HG02938 (cell line): ENCODE measurements at regions not wholly inside any gene's neighbourhood (a gene's known extent, or its start where the extent isn't known, plus 50 kb on each side); places are given as distances from the start of the nearest gene placed in this dataset.

Source experiments
- ATAC-seq: cut with Tn5 transposase; IDR thresholded peaks from one replicate; pipeline ENCODE4 v1.9.1; 2021; ENCODE audit warnings: mild to moderate bottlenecking, moderate library complexity; ENCODE audit not compliant: unreplicated experiment

DNA sequence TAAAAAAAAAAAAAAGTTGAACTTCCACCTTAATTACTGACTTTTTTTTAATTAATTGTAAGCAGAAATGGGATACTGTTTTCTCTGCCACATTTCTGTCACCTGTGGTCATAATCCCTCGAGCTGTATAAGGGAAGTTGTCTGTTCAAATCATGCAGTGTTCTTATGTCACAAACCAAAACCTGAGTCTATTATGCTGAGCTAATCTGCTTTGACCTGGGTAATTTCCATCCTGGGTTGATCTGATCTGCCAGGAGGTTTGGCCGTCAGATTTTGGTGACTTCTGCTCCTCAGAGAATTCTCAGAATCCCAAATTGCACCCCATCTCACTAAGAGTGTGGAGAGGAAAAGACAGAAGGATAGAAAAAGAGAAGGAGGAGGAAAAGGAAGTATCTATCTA is 683.1 kb downstream of the KCTD8 start:
- no peak for ATAC-seq

DNA sequence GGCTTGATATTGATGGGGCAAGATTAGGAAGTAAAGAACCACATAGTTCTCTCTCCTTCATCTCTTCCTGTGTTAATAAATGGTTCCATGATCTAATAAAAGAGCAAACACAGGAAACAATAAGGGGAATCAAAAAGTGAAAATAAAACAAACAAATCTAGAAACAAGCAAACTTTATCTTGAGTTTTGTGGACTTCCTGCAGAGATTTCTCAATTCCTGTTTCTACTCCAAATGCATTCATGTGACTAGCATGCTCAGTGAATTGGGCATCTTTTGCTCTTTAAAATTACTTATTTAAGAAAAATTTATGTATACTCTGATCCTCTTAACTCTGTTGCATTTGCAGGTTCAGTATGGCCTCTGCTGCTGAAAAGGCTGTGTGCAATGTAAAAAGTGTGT is 682.0 kb downstream of the KCTD8 start:
- no peak for ATAC-seq

DNA sequence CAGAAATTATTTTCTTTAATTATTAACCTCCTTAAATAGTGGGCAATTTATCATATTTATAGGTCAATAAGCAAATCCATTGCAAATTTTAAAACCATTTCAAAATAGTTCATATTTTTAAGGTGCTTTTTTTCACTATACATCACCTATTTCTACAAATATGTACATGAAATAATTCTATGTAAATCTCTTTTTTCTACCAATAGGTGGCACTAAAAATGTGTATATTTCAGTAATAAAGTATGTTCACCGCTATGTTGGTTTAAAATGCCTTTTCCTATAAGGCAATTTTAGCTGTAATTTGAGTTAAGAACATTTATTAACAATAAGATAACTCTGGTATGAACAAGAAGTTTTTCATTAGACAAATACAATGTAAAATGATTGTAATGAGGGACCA is 672.2 kb downstream of the KCTD8 start:
- ATAC-seq, result no peak

DNA sequence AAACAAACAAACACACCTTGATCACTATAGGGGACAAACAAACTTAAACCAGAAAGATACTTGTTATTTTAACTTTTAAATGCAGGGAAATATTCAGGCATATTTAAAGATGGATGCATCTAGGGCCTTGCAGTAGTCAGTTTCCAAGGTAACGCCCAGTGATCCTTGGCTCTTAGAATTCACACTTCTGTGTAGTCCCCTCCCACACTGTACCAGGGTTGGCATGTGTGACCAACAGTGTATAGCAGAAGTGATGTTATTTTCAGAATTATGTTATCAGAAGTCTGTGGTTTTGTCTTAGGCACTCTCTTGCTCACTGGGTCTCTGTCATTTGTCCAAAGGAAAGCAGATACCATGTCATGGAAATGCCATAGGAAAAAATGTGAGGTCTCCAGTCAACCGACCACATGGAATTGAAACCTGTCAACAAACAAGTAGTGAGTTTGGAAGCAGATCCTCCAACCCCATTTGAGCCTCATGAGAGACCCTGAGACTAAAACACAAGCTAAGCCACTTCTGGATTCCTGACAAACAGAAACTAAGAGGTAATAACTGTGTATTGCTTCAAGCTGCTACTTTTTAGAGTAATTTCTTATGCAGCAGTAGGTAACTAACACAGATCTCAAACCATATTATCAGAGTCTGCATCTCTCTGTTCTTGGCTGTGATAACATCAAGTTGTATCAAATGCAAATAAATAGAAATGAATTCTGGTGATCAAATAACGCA is 670.3 kb downstream of the KCTD8 start:
- ATAC-seq, result peak; percentile 53

DNA sequence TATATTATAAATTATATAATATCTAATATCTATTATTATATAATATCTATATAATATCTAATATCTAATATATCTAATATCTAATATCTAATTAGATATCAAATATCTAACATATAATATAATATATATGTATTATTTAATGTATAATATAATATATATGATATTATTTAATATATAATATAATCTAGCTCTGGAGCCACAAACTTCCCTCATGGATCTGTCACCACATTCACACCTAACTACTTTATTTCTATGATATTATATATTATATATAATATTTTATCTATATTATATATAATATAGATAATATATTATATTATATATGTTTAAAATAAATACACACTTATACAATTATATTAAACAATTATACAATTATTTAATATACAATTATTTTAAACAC is 667.5 kb downstream of the KCTD8 start:
- ATAC-seq, result no peak

DNA sequence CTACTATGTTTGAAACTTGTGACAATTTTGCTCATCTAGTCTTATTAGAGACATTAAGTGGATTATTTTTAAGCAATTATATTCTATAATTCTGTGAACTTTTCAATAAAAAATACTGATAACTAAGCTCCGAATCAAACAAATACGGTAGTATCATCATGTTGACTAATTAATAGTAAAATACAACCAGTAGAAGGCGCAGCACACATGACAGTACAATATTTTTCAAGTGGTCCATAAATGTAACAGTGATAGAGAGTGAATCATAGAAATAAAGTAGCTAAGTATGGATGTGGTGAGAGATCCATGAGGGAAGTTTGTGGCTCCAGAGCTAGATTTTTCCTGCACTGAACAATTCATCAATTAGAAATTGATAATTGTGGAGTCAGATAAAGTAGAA is 666.2 kb downstream of the KCTD8 start:
- no peak for ATAC-seq

DNA sequence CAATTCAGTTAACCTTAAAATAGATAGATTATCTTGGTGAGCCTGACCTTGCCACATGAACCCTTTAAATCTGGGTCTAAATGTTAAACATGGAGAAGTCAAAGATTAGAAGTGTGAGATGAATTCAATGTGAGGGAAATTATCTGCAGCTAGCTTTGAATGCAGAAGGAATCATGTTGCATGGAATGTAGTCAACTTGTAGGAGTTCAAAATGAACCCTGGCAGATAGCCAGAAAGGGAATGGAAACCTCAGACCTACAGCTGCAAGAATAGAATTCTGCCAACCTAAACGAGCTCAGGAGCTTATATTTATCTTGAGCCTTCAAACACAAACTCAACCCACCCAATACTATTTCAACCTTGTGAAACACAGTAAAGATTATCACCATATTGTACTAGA is 632.5 kb downstream of the KCTD8 start:
- no peak for ATAC-seq

DNA sequence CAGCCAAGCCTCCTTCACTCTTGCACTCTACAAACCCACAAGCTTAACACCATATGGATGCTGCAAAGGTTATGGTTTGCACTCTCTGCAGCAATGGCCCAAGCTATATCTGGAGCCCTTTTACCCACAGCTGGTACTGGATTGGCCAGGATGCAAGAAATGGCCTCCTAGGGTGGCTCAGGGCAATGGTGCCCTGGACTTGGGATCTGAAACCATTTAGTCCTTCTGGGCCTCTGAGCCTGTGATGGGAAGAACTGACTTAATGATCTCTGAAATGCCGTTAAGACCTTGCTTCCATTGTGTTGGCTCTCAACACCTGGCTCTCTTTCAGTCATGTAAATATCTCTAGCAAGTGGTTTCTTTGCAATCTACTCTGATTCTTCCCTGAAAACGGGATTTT is 626.0 kb downstream of the KCTD8 start:
- ATAC-seq, result no peak

DNA sequence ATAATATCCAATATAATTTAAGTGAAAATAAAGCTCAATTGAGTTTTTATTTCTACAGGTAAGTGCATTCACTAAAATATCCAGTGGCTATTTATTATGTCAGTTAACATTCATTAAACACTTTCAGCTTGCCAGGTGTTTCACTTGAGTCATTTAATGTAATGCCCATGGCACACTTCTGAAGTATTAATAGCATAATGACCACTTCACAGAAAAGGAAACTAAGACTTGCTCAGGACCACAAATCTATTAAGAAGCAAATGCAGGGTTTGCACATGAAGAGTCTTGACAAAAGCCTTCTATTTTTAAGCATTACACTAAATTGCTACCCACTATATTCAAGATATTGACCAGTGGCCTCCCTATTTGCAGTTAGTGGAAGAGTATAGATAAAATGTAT is 612.7 kb downstream of the KCTD8 start:
- ATAC-seq, result no peak

DNA sequence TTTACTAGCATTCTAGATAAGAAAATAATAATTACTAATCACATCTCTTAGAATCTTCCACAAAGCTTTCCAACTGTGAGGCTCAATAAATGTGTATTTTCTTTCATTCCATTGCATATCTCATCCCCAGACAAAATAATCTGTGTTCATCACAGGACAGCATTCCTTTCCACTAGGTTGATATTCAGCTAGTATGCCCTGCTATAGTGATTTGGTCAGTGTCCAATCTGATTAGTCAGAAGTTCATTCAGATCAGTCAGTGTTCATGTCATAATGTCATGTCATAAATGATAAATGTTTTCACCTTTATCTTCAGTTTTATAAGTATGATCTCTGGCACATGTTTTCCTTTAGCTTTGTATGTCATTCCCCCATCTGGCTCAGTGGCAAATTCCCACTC is 611.4 kb downstream of the KCTD8 start:
- no peak for ATAC-seq

DNA sequence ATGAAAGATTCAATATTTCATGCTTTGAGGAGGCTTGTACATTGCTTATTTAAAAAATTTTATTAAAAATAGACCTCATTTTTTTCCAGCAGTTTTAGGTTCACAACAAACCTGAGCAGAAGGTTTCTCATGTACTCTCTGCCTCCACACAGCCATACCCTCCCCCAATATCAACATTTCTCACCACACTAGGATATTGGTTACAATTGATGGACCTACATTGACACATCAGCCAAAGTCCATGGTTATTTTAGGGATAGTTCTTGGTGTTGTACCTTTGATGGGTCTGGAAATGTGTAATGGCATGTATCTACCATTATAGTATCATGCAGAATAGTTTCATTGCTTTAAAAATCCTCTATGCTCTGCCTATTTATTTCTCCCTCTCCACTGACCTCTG is 611.0 kb downstream of the KCTD8 start:
- ATAC-seq, result no peak

DNA sequence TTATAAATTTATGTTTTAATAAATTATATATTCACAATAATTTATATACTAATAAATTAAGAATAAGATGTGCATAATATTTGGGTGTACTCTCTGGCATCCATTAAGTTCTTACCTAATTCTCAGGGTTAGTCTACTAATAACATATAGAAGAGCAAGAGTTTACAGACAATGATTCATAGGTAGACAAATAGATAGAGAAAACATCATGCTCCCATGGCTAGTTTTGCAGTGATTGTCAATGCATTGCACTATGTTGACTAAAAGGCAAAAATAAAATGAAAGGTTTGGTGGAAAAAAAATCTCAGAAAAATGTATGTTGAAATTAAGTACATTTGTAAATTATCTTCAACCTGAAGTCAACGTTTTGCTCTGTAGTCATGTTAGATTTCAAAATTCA is 606.0 kb downstream of the KCTD8 start:
- no peak for ATAC-seq

DNA sequence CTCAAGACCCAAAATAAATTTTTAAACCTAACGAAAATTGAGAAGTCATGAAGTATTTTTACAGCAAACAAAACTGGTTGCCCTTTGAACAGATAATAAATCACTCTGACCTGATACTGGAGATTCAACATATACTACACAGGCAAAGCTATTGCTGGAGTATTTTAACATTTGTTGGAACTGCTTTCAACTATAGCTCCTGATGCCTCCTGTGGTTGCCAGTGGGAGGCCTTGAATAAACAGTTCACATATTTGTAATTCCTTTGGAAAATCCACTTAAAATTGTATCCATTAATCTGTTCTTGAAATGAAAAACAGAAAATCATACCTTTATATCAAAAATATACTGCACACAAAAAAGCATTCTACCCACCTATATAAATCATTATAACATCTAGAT is 605.1 kb downstream of the KCTD8 start:
- no peak for ATAC-seq

DNA sequence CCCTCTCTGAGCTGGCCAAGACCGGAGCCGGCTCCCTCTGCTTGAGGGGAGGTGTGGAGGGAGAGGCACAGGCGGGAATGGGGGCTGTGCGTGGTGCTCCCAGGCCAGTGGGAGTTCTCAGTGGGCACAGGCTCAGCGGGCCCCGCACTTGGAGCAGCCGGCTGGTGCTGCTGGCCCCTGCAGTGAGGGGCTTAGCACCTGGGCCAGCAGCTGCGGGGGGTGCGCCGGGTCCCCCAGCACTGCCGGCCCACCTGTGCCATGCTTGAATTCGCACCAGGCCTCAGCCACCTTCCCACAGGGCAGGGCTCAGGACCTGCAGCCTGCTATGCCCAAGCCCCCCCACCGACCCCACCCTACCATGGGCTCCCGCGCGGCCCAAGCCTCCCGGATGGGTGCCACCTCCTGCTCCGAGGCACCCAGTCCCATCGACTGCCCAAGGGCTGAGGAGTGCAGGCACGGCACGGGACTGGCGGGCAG is 602.5 kb downstream of the KCTD8 start:
- ATAC-seq, result no peak

DNA sequence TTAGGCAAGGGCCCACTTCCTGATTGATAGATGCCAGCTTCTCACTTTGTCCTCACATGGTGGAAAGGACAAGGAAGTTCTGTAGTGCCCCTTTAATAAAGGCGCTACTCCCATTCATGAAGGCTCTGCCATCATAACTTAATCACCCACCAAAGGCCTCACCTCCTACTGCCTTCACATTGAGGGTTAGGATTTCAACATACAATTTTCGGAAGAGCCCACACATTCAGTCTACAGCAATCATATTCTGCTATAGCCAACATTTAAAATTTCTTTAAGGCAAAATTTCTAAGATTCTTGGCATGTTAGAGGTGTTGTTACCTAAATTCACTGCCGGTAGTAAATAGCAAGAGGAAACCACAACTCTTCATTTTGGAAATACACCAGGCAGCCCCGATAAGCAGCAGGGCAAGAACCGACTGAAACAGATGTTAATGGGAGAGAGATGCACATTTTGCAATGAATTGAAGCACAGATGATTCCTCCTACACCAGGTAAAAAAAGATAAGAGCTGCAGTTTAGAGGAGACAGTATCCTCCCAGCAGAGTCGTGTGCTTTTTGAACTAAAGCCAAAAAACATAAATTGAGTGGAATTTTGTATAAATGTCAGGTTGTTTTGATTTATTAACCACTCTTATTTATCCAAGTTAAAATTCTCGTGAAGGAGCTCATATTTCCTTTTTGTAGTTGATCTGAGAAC is 594.9 kb downstream of the KCTD8 start:
- ATAC-seq, result no peak

DNA sequence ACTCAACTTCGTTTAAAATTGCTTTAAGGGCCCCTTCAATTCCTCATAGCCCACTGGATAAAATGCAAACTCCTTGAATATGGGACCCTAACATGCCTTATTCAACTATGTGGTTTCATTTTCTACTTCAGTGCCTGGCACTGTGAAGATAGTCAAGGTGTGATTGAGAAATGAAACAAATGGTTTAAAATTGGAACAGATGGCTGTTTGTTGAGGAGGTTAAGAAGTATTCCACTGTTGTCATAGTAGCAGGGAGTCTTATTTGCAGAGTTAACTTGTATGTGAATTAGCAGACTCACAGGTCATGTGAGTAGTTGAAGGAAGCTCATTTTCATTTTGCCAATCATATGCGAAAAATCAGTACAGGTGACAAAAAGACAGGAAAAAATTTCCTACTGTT is 593.3 kb downstream of the KCTD8 start:
- ATAC-seq, result no peak

DNA sequence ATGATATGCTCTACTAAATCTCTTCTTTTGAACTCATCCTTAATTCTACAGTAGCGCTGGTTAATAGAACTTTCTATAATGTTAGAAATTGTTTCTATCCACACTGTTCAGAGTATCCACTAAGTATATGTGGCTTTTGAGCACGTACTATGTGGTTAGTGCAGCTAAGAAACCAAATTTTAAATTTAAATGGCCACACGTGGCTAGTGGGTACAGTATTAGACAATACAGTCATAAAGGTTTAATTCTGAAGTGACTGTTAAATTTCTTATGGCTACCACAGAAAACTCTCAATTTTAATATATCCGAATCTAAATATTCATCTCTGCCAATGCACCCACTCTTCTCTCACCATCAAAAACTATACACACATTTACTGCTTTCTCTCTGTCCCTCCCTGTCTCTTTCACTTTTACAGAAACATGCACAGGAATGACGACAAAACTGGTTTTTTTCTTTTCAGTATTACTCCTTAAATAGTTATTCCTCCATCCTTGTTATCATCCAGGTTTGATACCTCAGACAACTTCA is 583.9 kb downstream of the KCTD8 start:
- ATAC-seq, result no peak

DNA sequence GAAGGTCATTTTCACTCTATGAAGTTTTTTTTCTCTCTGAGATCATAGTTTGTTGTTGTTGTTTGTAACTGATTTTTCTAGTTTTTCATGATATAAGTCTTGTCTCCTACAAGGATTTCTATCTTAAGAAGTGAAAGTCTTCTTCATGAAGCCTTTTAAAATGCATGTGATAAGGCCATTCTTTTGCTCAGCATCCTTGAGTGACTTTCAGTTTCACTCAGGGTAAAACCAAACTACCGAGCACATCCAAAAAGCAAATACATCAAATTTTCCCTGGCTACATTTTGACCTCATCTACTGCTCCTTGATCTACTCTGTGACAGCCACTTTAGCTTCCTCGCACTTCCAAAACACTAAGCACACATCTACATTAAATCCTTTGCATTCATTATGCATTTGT is 580.7 kb downstream of the KCTD8 start:
- no peak for ATAC-seq

DNA sequence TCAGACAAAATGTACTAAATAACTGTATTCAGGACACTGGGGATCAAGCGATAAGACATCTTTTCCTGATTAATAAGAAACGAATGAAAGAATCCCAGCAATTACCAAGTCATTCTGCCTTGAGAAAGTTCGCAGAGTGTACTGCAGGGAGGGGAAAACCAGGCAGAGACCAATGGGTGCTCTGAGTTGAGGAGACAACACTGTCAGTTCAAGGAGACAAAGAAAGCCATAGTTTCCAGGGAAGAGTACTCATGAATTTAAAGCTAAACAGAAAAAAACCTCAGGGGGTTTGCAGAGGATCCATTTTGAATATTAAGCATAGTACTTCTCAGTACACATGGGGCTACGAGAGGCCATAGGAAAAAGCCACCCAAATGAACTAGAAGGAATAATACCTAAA is 573.0 kb downstream of the KCTD8 start:
- ATAC-seq, result no peak

DNA sequence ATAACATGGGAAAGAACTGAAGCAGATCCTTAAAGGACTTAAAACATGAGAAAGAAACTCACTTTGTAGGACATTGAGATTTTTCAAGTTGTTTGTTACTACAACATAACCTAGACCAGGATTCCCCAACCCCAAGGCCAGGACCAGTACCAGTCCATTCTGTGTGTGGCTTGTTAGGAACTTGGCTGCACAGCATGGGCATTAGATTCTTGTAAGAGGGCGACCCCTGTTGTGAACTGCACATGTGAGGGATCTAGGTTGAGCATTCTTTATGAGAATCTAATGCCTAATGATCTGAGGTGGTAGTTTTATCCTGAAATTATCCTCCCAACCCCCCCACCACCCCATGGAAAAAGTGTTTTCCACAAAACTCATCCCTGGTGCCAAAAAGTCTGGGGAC is 566.1 kb downstream of the KCTD8 start:
- no peak for ATAC-seq

DNA sequence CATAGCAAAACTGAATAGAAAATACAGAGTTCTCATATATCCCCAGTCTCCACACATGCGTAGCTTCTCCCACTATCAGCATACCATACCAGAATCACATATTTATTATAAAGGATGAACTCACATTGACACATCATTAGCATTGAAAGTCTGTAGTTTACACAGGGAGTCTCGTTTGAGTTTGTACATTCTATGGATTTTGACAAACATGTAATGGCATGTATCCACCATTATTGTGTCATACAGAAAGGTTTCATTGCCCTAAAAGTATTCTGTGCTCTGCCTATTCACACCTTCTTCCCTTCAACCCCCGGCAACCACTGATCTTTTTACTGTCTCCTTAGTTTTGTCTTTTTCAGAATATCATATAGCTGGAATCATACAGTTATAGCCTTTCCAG is 562.4 kb downstream of the KCTD8 start:
- no peak for ATAC-seq

DNA sequence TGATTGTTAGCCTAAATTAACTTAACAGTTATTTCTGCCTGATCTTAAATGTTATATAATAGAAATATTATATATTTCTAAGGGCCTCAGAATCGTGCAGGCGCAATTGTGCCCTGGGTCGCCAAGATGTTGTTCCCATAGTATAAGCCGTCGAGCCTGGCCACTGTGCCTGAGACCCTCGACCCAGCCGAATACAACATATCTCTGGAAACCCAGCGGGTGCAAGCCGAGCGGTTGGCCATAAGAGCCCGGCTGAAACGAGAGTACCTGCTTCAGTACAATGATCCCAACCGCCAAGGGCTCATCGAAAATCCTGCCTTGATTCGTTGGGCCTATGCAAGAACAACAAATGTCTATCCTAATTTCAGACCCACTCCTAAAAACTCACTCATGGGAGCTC is 549.8 kb downstream of the KCTD8 start:
- no peak for ATAC-seq
